HEK293 (cell line): ENCODE measurements at regions not wholly inside any gene's neighbourhood (a gene's known extent, or its start where the extent isn't known, plus 50 kb on each side); places are given as distances from the start of the nearest gene placed in this dataset.

Experiments
- HOXA7 ChIP-seq: sonication (generic); formaldehyde crosslinking; IDR thresholded peaks from 2 replicates; pipeline ENCODE4 v1.8.1; 2022; ENCODE audit warnings: missing genetic modification reagents, borderline replicate concordance
- KLF10 ChIP-seq: fragments of 450-650 bp; IDR thresholded peaks from 2 replicates; pipeline ENCODE4 v1.5.1; 2018; ENCODE audit warnings: missing biosample characterization, mild to moderate bottlenecking, missing genetic modification characterization
- MEIS1 ChIP-seq: sonication (generic); formaldehyde crosslinking; IDR thresholded peaks from 2 replicates; pipeline ENCODE4 v1.8.1; 2022; ENCODE audit warnings: missing genetic modification reagents, mild to moderate bottlenecking, borderline replicate concordance
- TF ChIP-seq, protein P1 (sequence below): fragments of 450-650 bp; formaldehyde crosslinking; IDR thresholded peaks from 2 replicates; pipeline ENCODE4 v1.5.1; 2016; ENCODE audit warnings: missing biosample characterization, missing genetic modification characterization
- TF ChIP-seq, protein P2 (sequence below): fragments of 450-650 bp; formaldehyde crosslinking; IDR thresholded peaks from 2 replicates; pipeline ENCODE4 v1.5.1; 2017; ENCODE audit warnings: missing biosample characterization, missing genetic modification characterization
- TF ChIP-seq, protein P3 (sequence below): fragments of 450-650 bp; formaldehyde crosslinking; IDR thresholded peaks from 2 replicates; pipeline ENCODE4 v1.5.1; 2016; ENCODE audit warnings: missing biosample characterization, missing genetic modification characterization, low read depth
- TF ChIP-seq, protein P4 (sequence below): sonication (generic); formaldehyde crosslinking; IDR thresholded peaks from 2 replicates; pipeline ENCODE4 v1.8.1; 2022; ENCODE audit warnings: mild to moderate bottlenecking, moderate library complexity, missing genetic modification reagents

DNA sequence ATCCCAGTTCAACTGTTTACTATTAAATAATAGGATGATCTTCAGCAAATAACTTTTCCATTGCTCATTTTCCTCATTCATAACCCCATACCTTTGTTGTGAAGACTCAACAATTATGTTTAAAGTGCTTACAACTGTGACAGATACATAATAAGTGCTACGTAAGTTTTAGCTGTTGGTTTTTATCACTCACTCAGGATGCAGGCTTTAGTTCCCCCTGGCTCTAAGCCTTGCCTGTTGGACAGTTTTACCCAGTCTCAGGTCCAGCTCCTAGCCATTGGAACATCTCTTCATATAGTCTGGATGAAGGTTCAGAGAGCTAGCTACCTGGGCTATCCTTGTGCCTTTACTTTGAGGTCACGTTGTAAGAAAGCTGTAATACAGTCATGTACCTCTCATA is 353.2 kb downstream of the CRPPA start:
- TF ChIP-seq, protein P1, sequence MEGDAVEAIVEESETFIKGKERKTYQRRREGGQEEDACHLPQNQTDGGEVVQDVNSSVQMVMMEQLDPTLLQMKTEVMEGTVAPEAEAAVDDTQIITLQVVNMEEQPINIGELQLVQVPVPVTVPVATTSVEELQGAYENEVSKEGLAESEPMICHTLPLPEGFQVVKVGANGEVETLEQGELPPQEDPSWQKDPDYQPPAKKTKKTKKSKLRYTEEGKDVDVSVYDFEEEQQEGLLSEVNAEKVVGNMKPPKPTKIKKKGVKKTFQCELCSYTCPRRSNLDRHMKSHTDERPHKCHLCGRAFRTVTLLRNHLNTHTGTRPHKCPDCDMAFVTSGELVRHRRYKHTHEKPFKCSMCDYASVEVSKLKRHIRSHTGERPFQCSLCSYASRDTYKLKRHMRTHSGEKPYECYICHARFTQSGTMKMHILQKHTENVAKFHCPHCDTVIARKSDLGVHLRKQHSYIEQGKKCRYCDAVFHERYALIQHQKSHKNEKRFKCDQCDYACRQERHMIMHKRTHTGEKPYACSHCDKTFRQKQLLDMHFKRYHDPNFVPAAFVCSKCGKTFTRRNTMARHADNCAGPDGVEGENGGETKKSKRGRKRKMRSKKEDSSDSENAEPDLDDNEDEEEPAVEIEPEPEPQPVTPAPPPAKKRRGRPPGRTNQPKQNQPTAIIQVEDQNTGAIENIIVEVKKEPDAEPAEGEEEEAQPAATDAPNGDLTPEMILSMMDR (tag by site-specific recombination) = no peak
- TF ChIP-seq KLF10 (tag by site-specific recombination) (no peak), MEIS1 (CRISPR knock-in tag) (no peak), HOXA7 (CRISPR knock-in tag) (no peak)
- TF ChIP-seq, protein P2, sequence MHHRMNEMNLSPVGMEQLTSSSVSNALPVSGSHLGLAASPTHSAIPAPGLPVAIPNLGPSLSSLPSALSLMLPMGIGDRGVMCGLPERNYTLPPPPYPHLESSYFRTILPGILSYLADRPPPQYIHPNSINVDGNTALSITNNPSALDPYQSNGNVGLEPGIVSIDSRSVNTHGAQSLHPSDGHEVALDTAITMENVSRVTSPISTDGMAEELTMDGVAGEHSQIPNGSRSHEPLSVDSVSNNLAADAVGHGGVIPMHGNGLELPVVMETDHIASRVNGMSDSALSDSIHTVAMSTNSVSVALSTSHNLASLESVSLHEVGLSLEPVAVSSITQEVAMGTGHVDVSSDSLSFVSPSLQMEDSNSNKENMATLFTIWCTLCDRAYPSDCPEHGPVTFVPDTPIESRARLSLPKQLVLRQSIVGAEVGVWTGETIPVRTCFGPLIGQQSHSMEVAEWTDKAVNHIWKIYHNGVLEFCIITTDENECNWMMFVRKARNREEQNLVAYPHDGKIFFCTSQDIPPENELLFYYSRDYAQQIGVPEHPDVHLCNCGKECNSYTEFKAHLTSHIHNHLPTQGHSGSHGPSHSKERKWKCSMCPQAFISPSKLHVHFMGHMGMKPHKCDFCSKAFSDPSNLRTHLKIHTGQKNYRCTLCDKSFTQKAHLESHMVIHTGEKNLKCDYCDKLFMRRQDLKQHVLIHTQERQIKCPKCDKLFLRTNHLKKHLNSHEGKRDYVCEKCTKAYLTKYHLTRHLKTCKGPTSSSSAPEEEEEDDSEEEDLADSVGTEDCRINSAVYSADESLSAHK = no peak
- TF ChIP-seq, protein P3, sequence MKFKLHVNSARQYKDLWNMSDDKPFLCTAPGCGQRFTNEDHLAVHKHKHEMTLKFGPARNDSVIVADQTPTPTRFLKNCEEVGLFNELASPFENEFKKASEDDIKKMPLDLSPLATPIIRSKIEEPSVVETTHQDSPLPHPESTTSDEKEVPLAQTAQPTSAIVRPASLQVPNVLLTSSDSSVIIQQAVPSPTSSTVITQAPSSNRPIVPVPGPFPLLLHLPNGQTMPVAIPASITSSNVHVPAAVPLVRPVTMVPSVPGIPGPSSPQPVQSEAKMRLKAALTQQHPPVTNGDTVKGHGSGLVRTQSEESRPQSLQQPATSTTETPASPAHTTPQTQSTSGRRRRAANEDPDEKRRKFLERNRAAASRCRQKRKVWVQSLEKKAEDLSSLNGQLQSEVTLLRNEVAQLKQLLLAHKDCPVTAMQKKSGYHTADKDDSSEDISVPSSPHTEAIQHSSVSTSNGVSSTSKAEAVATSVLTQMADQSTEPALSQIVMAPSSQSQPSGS = no peak
- TF ChIP-seq, protein P4, sequence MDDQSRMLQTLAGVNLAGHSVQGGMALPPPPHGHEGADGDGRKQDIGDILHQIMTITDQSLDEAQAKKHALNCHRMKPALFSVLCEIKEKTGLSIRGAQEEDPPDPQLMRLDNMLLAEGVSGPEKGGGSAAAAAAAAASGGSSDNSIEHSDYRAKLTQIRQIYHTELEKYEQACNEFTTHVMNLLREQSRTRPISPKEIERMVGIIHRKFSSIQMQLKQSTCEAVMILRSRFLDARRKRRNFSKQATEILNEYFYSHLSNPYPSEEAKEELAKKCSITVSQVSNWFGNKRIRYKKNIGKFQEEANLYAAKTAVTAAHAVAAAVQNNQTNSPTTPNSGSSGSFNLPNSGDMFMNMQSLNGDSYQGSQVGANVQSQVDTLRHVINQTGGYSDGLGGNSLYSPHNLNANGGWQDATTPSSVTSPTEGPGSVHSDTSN (CRISPR knock-in tag) = no peak
